Left lobe of liver (tissue), 2 donors: ENCODE measurements at regions not wholly inside any gene's neighbourhood (a gene's known extent, or its start where the extent isn't known, plus 50 kb on each side); places are given as distances from the start of the nearest gene placed in this dataset.
"Not testable (repeated sequence)": the region's sequence is repeated elsewhere in the genome, so short reads cannot be mapped to it uniquely, and the experiment has no call there.

Experiments used
- ATAC-seq: fragments of 200-7000 bp; cut with Tn5 transposase; one replicate; pipeline ENCODE4 v1.9.1; 2020; ENCODE audit warnings: mild to moderate bottlenecking, moderate library complexity
- DNase-seq: peaks from one replicate; pipeline ENCODE4 v3.0.0-alpha.2; 2020; ENCODE audit warnings: low spot score
- donor health status: DM: no; HTN: no; CAD: no; lungs with moderate emphysema.
- donor health status: DM: no; HTN: yes; CAD: no.

DNA sequence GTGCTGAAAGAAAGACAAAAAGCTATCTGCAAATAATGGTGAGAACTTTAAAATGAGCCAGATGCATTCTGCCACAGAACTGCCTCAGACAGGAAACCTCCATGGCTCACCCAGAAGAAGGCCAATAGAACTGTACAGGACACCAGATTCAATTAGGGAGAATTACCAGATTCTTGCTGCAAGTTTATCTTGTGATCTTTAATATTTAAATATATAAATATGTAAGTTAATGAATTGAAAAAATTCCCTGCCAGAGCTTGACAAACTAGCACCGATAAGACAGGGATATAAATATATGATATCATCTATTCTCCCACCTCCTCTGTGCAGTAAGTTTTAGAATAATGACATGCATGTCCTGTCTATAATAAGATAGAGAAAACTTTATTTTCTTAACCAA lies 252.8 kb downstream of the PLK2 start:
- DNase-seq (no peak), ATAC-seq (no peak)

DNA sequence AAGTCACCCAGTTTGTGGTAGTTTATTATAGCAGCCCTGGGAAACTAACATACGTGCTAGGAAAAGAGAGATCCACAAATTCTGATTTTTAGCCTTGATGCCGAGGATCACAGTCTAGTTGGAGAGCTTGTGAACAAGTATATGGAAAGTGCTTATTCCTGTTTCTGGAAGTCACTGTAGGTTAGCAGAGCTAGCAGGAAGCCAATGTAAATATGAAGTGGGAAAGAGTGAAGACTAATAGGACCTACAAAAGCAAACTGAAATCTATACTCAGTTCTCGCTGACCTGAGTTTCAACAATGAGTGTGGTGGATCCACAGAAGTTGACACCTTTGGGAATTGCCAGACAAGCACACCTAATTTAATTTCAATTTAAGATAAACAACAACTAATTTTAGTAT lies 254.9 kb downstream of the PLK2 start:
- DNase-seq: no peak
- ATAC-seq: no peak

DNA sequence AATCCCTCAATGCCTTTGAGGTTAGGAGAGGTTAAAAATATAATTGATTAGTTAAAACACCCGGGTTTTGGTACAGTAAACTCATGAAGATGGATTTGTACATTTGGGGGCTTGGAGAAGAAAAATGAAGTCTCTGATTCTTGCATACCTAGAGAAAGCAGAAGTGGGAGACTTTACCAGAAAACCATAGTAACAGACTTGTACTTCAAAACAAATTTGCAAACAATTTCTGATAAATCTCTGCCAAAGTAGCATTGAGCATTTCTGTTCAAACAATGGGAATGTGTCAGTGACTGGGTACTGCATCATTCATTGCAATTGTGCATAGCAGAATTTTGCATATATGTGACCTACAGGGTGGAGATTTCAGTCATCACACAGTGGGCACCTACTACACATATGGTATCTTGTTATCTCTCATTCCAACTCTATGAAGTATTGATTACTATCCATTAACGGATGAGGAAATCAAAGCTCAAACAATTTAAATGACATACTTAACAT lies 256.9 kb downstream of the PLK2 start:
- ATAC-seq: no peak
- no peak for DNase-seq

DNA sequence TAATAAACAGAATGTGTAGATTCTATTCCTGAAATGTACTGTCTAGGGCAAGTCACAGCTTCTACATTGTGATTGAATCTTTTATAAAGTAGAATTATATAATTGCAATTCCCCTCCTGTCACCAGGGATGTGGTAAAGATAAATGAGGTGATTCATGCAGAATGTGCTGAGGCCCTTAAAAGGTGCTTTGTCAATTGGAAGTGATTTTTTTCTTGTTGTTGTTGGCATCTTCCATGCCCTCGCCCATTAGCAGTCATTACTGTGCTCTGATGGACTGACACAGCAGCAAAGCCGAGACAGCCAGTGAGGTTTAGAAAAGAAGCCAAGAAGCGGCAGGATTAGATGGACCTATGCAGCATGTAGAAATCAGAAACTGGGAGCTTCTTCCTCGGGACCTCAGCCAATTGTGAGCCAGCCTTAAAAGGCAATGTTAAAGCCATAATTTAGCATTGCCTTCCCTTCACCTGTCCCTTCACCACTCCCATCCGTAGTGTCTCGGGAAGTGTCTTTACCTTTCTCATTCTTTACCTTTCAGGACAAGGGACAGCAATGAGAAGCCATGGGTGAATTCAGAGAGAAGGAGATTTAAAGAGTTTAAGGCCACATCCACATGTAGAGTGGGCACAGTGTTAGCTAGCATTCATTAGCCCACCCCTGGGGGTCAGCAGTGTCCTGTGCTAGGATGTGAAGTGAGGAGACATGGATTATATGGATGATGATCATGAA lies 257.8 kb downstream of the PLK2 start:
- ATAC-seq: no peak
- DNase-seq: no peak

DNA sequence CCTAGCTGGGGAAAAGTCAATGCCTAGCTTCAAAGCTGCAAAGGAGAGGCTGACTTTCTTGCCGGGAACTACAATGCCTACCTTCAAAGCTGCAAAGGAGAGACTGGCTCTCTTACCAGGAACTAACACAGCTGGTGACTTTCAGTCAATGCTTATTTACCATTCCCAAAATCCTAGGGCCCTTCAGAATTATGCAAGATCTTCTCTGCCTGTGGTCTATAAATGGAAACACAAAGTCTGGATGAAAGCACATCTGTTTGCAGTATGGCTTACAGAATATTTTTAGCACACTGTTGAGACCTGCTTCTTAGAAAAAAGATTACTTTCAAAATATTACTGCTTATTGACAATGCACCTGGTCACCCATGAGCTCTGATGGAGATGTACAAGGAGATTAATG lies 259.4 kb downstream of the PLK2 start:
- no peak for DNase-seq
- ATAC-seq: no peak

DNA sequence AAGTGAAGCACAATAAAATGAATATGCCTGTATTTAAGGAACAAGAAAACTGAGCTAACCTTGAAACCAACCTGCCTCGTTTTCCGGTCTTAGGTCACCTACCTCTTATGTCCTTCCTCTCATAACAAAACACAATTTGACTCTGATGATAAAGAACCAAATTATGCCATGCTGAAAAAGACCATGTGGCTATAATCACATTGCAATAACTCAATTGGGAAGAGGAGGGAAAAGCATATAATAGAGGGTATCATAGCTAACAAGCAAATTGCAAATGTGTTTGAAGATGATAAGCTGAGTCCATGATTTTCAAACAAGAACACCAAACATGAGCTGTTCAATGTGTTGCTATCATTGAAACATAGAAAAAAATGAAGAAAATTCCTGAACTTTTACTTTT lies 260.8 kb downstream of the PLK2 start:
- no peak for ATAC-seq
- no peak for DNase-seq

DNA sequence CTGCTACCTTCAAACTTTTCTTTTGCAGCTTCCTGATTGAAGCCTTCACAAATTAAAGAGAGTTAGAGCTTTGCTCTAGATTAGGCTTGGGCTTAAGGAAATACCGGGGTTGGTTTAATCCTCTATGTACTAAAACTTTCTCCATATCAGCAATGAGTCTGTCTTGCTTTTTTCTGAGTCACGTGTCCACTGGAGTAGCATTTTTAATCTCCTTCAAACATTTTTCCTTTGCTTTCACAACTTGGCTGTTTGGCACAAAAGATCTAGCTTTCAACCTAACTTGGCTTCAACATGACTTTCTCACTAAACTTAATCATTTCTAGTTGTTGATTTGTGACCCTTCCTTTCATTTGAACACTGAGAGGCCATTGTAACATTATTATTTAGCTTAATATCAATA lies 261.6 kb downstream of the PLK2 start:
- no peak for ATAC-seq
- DNase-seq: no peak

DNA sequence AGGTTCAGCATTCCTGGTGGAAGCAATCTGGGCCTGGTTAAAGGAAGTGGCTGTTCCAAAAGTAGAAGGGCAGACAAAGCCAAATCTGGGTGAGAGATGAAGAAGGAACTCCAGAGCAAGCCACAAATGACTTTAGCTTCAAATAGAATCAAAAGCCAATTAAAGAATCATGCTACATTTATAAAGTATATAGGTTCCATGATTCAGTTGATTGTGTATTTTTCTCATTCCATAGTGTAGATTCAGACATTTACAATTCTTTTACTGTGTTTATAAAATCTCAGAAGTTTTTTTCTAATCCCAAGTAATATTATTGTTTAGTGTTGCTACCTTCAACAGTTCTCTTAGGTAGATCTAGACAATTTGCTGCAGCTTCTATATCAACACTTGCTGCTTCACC lies 262.0 kb downstream of the PLK2 start:
- DNase-seq (no peak), ATAC-seq (no peak)

DNA sequence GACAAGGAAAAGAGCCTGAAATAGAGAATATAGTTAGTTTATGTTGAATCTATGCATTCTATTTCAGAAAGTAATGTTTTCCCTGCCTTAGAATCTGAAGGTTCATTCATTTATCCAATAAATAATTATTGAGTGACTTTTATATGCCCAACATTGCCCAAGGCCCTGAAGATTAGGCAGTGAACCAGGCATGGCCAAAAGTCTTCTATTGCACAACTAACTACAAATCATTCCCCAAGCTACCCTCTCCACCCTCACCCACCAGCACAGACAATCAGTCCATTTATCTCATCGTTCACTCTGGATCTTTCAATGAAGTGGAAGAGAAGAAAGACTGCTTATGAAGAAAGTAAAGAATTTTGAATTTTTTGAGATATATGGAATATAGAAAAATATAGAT lies 268.4 kb downstream of the PLK2 start:
- ATAC-seq: peak; percentile 84
- no peak for DNase-seq

DNA sequence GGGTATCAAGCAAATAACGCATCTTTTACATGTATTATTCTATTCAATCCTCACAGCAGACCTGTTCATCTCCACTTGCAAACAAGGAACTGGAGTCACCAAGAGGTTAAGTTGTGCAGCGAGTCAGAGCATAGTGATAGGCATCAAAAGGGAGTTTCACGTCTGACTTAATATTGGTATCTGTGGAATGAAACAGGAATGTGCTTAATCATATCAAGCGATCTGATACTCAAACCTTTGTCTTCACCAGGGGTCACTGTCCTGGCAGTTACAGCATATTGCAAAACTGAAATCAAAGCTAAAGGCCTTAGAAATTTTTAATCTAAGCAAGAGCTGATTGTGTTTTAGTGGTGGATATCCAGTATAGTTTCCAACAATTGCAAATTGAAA lies 271.6 kb downstream of the PLK2 start:
- peak; percentile 79 for ATAC-seq
- DNase-seq: no peak

DNA sequence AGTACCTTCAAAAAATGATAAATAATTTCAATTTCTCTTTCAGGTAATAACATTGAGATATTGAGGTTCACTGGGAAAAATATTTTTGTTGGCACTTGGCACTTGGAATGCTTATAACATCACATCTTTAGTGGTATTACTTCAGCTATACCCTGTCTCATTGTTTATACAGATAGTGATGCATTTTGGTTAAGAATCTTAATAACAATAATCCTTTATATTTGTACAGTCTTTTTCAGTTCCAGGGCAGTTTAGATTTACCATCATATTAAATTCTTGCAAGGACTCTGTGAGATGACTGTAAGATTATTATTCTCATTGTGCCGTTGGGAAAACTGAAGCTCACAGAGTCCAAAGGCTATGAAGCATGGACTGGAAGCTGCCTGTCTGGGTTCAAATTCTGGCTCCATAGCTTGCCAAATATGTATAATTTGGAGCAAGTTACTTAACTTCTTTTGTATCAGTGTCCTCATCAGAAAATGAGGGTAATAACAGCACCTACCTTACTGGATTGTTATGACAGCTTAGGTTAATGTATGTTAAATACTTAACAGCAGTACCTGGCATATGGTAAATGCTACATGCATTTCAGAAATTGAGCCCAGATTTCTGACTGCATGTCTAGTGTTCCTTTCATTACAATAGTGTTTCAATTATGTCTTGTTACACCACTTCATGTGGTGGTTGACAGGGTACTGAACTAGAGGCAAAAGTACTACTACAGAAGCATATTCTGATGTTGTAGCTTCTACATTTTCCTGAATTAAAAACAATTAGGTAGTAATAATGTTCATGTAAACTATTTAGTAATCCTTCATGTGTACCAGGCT lies 272.2 kb downstream of the PLK2 start:
- DNase-seq (no peak), ATAC-seq (peak; percentile 10)

DNA sequence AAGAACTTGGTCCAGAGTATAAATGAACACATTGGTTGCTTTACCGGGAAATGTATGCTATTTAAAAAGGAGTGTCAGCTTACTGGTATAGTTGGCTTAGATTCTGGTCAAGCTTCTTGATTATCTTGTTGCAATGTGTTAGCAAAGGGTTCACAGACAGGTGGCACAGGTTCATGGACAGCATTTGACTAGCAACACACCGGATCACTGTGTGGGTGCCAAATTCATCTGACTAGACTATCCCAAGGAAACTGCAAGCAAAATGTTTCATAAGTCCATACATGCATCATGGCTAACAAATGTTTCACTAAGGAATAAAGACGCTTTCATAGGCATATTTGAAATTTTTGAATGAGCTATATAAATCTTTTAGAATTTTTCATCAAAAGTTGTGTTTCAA lies 274.1 kb downstream of the PLK2 start:
- ATAC-seq: peak; percentile 50
- no peak for DNase-seq

DNA sequence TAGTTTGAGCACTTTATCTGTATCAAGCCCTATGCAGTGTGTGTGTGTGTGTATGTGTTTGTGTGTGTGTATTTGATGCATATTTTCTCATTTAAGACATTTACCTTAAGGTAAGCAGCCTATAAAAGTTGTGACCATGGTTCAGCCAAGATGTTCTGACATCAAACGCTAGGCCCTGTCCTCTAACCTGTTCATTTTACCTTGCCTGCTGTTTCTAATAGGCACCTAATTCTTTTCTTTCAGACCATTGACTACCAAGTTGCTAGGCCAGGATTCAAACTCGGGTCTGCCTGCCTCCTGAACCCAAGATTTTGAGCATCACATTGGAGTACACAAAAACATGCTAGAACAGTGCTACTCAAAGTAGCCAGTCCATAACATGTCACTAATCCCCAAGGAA lies 274.5 kb downstream of the PLK2 start:
- DNase-seq (no peak), ATAC-seq (no peak)

DNA sequence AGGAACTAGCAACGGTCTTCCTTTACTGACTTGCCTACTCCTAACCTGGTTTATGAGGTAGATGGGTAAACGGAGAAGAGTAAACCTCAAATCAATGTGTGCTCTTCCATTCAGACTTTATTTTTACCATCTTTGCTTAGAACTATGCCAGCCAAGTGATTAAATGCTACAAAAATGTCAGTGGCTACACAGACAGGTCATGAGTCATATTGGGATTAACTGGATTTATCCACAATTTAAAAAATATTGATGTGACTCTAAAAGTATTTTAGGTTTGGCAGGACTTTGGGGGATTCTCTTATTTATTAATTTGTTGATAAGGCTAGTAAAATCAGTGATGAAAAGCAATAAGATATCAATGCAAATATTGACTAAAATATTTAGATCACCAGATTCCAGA lies 275.0 kb downstream of the PLK2 start:
- no peak for ATAC-seq

DNA sequence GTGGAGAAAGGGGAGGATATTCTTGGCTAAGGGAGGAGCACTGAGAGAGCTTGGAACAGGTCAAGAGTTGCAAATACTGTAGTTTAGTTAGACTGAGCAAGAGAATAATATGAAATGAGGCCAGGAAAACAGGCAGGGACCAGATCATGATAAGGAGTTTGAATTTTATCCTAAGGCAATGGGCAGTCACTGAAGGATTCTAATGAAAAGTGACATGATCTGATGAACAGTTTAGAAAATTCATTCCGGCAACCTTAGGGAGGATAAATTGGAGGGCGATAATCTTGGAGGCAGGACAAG lies 276.1 kb downstream of the PLK2 start:
- no peak for DNase-seq
- ATAC-seq: no peak

More for the DNA sequence above, 275.0 kb downstream of the PLK2 start:
- DNase-seq: no peak

DNA sequence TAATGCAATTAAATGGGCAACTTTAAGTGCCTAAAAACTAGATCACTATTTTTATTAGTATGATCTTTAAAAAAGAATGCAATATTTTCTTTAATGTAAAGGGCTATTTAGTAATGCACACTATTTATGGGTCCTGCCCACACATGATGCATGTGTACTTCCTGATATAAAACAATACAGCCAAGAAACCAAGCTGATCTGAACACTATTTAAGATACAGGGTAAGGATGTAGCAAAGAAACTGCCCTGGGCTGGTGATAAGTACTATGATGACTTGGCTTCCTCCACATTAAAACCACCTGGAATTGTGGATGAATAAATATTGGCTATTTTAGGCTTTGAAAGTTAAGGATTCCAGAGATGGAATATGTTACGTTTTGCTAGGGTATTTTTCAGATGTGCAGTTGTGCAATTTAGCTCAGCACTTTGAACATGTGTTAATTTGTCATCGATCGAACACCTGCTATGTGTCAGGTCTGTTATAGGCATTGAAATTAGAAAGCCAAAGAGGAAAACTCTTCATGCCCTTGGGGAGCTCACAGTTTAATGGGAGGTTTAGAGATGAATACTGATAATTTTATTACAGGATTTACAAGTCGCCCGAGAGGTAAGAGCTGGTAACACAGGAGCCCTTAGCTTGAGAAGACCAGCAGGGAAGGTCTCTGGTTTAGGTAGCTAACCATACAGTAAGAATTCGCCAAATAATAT lies 276.7 kb downstream of the PLK2 start:
- no peak for DNase-seq
- no peak for ATAC-seq

DNA sequence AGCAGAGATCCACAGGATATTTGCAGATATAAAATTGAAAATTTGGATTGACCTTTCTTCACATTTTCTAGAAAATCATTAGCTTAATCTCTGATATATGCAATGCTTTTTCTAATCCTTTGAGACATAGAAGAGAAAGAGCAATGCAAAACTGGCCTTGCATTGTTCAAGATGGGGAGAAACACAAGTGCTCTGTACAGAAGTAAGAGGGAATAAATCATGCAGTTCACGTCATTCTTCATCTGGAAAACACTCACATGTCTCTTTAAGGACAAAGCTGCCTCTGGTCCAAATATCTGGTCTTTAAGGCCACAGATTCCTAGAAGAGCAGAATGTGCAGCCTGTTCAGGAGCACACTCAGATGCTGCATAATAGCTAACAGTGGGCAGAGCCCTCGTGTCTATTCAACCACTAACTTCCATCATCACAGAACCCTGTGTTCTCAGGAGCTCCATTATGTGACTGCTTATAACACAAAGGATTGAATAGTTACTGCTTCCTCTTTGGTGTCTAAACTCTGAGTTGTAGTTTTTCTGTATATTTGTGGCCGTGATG lies 277.5 kb downstream of the PLK2 start:
- ATAC-seq (no peak), DNase-seq (no peak)

DNA sequence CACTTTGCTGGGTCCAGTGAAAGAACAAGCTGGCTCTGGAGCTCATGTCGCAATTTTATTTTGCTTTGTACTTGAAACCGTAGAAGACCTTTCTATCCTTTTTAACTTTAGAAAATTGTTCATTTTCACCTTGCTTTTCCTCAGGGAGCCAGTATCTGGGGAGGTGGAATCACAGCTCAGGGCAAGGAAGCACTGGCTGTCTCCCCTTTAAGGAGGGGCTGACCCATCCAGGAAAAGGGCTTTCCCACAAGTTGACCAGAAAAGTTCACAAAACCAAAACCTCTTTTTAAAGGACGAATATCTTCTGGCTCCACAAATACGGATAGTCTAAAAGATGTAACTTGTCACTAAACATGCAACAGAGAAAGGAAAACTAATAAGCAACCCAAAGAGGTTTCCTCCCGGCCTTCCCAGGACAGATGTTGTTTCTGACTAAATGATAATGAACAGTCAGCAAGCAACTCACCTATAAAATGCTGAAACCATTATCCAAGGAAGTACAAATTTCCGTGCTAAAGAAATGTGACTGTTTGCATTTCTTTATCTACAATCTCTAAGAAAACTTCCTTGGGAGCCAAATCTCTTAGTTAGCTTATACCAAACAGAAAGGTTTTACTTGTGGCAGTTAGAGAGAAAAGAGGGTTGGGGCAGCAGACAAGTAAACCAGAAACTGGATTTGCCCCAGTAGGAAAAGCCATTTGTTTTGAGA lies 278.2 kb downstream of the PLK2 start:
- ATAC-seq (no peak), DNase-seq (no peak)

DNA sequence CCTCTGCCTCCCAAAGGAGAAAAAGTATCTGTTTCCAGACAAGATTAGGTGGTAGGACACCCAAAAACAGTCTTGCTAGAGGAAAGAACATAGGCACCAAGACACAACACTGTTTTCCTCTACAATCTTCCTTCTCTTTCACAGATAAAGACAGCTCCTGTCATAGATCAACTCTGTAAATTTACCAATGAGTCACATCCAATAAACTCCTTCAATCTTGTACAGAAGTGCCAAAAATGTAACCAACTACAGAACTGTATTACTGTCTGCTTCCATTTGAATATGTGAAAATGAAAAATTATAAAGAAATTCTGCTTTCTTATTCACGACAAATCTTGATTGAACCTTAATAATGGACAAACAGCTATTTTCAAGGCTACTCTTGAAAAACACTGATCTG lies 286.9 kb downstream of the PLK2 start:
- ATAC-seq: no peak

DNA sequence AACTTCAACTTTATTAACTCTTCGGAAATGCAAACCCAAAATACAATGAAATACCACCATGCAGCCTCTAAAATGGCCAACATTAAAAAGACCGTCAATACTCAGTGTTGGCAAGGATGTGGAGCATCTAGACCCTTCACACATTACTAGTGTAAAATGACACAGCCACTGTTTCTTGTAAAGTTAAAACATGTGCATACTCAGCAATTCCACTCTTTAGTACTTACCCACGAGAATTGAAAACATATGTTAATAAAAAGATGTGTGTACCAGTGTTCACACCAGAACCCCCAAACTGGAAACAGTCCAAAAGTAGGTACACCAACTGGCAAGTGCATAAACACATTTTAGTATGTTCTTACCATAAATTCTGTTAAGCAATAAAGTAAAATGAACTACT lies 294.7 kb downstream of the PLK2 start:
- no peak for DNase-seq

More for the DNA sequence above, 286.9 kb downstream of the PLK2 start:
- no peak for DNase-seq

DNA sequence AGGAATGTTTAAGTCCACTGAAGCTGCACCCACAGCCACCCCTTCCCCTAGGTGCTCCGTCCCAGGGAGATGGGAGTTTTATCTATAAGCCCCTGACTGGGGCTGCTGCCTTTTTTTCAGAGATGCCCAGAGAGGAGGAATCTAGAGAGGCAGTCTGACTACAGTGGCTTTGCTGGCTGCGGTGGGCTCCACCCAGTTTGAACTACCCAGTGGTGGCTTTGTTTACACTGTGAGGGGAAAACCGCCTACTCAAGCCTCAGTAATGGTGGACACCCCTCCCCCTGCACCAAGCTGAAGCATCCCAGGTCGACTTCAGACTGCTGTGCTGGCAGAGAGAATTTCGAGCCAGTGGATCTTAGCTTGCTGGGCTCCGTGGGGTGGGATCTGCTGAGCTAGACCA lies 298.0 kb downstream of the PLK2 start:
- ATAC-seq, DNase-seq: not testable (repeated sequence)

More for the DNA sequence above, 294.7 kb downstream of the PLK2 start:
- ATAC-seq: no peak
